Heart right ventricle (tissue), 16 donors: ENCODE measurements at regions not wholly inside any gene's neighbourhood (a gene's known extent, or its start where the extent isn't known, plus 50 kb on each side); places are given as distances from the start of the nearest gene placed in this dataset.

Source experiments
- ATAC-seq, 8 donors: fragments of 200-7000 bp; cut with Tn5 transposase; one replicate each; pipeline ENCODE4 v1.9.1; 2020; ENCODE audit warnings: mild to moderate bottlenecking in 8 of 8, moderate library complexity in 8 of 8, moderate number of reproducible peaks in 1 of 8
- DNase-seq, 2 donors: peaks; one replicate each; pipeline ENCODE4 v3.0.0-alpha.2; 2020
- H3K27ac ChIP-seq, 10 donors: fragments of 200-600 bp; sonication (generic) in 2 of 10; one replicate each; pipeline versions ENCODE4 v1.5.0 to v1.8.0; 2020 to 2022; ENCODE audit warnings: mild to moderate bottlenecking in 3 of 10
- H3K27me3 ChIP-seq, 7 donors: fragments of 200-600 bp; one replicate each; pipeline ENCODE4 v1.8.0; 2021 to 2022; ENCODE audit warnings: mild to moderate bottlenecking in 2 of 7
- H3K36me3 ChIP-seq, 9 donors: fragments of 200-600 bp; sonication (generic) in 1 of 9; one replicate each; pipeline versions ENCODE4 v1.5.0 to v1.8.0; 2020 to 2022; ENCODE audit warnings: mild to moderate bottlenecking in 2 of 9
- H3K4me1 ChIP-seq, 9 donors: fragments of 200-600 bp; sonication (generic) in 1 of 9; one replicate each; pipeline versions ENCODE4 v1.5.0 to v1.8.0; 2020 to 2022; ENCODE audit warnings: mild to moderate bottlenecking in 4 of 9
- H3K4me3 ChIP-seq, 10 donors: fragments of 200-600 bp; sonication (generic) in 2 of 10; one replicate each; pipeline versions ENCODE4 v1.5.0 to v1.8.0; 2020 to 2022; ENCODE audit warnings: mild to moderate bottlenecking in 7 of 10, moderate library complexity in 2 of 10
- H3K9me3 ChIP-seq, 11 donors: fragments of 200-600 bp in 10 of 11; sonication (generic) in 2 of 11; one replicate each; pipeline versions ENCODE4 v1.5.0 to v1.8.0; 2013 to 2022; ENCODE audit warnings: mild to moderate bottlenecking in 2 of 11, control low read depth in 1 of 11, moderate library complexity in 1 of 11
- WGBS, 2 donors: extraction: QIAGEN DNeasy Blood & Tissue Kit; methylation state at CpG; one replicate each; pipeline ENCODE4 v1.1.7; 2013; ENCODE audit warnings: inconsistent platforms in 1 of 2; 5-methylcytosine and 5-hydroxymethylcytosine counted together
- intact Hi-C, 10 donors: fragments of 100-400 bp; cut with DNase I; formaldehyde crosslinking; loops; one replicate each; pipeline versions ENCODE4 v1.11.1 to v1.14.2; 2022
- TF ChIP-seq, protein P1 (sequence below), 9 donors: fragments of 200-600 bp; sonication (generic) in 2 of 9; IDR thresholded peaks; one replicate each; pipeline versions ENCODE4 v1.5.0 to v1.8.0; 2021 to 2022; ENCODE audit warnings: antibody characterized with exemption in 9 of 9, mild to moderate bottlenecking in 5 of 9, moderate library complexity in 1 of 9
- donor health status: Arrhythmogenic right ventricular cardiomyopathy.
- donor health status: ischemic (EF 13 %, LVEDD 7.1; RV severe dilation, severe dysfunction).
- donor health status: healthy with polysubstance abuse.
- donor health status: DM: no; HTN: yes; CAD: no.
- donor health status: DM: no; HTN: no; CAD: no.
- donor health status: ischemic (EF 25% LVEDD 6.9; RV normal size, moderate dysfunction).
- donor health status: ischemic (EF 25% LVEDD 5.7; RV mildly dilated, moderate dysfunction).
- donor health status: healthy.
- donor health status: DM: yes; HTN: yes; CAD: no.
- donor health status: Ischemic cardiomyopathy.
- donor health status: ischemic (EF 35%, LVEDD 5.7; RV mildly dilated, moderate dysfunction).
- donor health status: nonischemic (EF 11% LVEDD 7.7; RV severe dilation, severe dysfunction).
- donor health status: DM: yes; HTN: yes; CAD: no.
- donor health status: PGD.
- donor health status: ischemic (EF 29% LVEDD 5.4; RV normal size, mild dysfunction).
- donor health status: nonischemic (EF 23%, LVEDD 6.1; RV moderate dilation, normal function).

DNA sequence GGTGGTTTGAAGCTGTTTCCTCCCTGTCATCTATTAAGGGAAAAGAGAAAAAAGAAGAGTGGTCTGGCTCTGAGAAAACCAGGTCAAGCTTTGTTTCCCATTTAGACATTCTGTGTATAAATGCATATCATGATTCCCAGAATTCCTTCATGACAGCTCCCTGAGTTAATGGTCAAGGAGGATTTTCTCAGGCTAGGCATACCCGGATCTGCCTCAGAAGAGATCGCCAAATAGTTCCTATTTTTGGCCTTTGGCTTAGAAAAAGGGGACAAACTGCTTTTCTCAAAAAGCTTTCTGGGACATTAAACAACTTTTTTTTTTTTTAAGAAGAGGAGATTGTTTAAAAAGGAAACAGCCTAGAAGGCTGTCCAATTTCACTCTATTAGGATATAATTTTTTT lies 53.5 kb upstream of the PIP4K2A start:
- 62 to 69% methylated on average over 2 of the region's 2 CpGs for WGBS, 2 donors
- ATAC-seq (peak in 3 of 8 donors; percentile 39 to 75 (median 61)), DNase-seq (no peak)
- peaks cover 0 to 9% (median 0%) of the 10 kb centered on the region in 11 donors for H3K9me3 ChIP-seq
- H3K4me1 ChIP-seq: peaks cover 0 to 37% (median 17%) of the 10 kb centered on the region in 9 donors
- H3K36me3 ChIP-seq: no peaks in the 10 kb centered on the region
- TF ChIP-seq, protein P1, sequence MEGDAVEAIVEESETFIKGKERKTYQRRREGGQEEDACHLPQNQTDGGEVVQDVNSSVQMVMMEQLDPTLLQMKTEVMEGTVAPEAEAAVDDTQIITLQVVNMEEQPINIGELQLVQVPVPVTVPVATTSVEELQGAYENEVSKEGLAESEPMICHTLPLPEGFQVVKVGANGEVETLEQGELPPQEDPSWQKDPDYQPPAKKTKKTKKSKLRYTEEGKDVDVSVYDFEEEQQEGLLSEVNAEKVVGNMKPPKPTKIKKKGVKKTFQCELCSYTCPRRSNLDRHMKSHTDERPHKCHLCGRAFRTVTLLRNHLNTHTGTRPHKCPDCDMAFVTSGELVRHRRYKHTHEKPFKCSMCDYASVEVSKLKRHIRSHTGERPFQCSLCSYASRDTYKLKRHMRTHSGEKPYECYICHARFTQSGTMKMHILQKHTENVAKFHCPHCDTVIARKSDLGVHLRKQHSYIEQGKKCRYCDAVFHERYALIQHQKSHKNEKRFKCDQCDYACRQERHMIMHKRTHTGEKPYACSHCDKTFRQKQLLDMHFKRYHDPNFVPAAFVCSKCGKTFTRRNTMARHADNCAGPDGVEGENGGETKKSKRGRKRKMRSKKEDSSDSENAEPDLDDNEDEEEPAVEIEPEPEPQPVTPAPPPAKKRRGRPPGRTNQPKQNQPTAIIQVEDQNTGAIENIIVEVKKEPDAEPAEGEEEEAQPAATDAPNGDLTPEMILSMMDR (IDR thresholded peaks at IDR 0.05): no peak
- H3K27me3 ChIP-seq: no peaks in the 10 kb centered on the region
- H3K27ac ChIP-seq: peak overlapping the region in 5 of 10 donors; percentile 2 to 19 (median 2)
- no peak overlapping the region for H3K4me3 ChIP-seq
- intact Hi-C loops: loop anchor here in 1 of 10 donors (10.0 kb wide), 1 partner anchor 217 kb away; no protein-coding TSS in a partner anchor

DNA sequence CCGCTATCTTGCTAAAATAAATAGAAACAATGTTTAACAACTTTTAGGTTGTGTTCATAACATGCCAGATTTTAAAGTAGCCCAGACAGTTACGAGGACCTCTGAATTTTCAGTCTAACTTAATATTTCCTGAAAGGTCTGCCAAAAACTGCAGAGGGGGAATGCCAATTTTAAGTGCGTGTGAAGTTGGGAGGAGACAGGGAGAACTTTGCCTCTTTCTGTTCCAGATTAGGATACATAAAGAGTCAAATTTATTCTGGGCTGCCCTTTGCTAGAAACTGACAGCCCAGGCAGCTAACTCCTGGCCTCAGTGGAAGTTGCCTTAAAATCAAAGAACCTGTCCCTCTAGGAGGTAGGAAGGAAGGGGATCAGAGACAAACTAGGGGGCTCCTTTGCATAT lies 52.3 kb upstream of the PIP4K2A start:
- intact Hi-C loops: loop anchor here in 1 of 10 donors (10.0 kb wide), 1 partner anchor 218 kb away; no protein-coding TSS in a partner anchor
- DNase-seq: no peak
- 38 to 57% methylated on average over 3 of the region's 3 CpGs for WGBS, 2 donors
- Histone ChIP-seq H3K4me1 (peaks cover 0 to 37% (median 17%) of the 10 kb centered on the region in 9 donors), H3K27me3 (no peaks in the 10 kb centered on the region), H3K36me3 (no peaks in the 10 kb centered on the region), H3K9me3 (peaks cover 0 to 9% (median 0%) of the 10 kb centered on the region in 11 donors), H3K4me3 (no peak overlapping the region), H3K27ac (peak overlapping the region in 4 of 10 donors; percentile 3 to 23 (median 11))
- TF ChIP-seq, protein P1 (IDR thresholded peaks at IDR 0.05): no peak
- peak in 6 of 8 donors; percentile 17 to 70 (median 44) for ATAC-seq

DNA sequence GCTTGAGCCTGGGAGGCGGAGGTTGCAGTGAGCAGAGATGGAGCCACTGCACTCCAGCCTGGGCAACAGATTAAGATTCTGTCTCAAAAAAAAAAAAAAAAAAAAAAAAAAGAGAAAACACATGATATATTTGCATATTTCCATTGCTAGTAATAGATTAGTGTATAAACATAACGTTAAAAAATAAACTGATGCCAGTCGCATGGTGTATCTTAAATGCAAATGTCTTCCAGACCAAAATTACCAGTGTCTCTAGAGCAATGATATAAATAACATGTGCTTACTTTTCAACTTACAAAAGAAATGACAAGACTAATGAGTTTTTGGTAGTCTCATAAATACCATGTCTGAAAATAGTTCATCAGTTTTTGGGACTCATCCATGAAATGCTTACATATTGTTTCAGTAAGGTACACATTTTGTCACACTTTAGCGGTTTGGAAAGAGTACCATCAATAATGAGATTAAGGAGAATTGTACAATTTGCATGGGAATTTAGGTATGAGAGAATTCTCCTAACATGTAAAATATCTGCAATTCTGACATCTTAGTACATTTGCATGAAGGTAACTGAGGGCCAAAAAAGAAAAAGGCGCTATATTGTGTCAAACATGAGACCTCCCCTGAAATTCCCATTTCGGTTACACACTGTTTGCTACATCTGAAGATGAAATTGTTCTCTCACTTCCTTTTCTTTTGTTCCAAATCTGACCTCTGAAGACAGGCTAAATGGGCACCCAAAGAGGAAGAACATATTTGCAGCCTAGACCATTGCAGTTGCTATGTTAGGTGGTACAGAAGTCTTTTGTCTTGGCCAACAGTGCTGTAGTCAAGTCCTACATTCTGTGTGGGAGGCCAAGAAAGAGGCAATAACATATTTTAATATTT lies 51.5 kb upstream of the PIP4K2A start:
- 87 to 88% methylated on average over 6 of the region's 6 CpGs for WGBS, 2 donors
- Histone ChIP-seq H3K27ac (peak overlapping the region in 3 of 10 donors; percentile 3 to 12 (median 10)), H3K4me3 (no peak overlapping the region), H3K27me3 (no peaks in the 10 kb centered on the region), H3K36me3 (no peaks in the 10 kb centered on the region), H3K9me3 (peaks cover 0 to 9% (median 0%) of the 10 kb centered on the region in 11 donors), H3K4me1 (peaks cover 0 to 37% (median 17%) of the 10 kb centered on the region in 9 donors)
- DNase-seq: no peak
- peak in 3 of 8 donors; percentile 20 to 38 (median 29) for ATAC-seq
- TF ChIP-seq, protein P1 (IDR thresholded peaks at IDR 0.05): no peak
- intact Hi-C loops: loop anchor here in 1 of 10 donors (10.0 kb wide), 1 partner anchor 219 kb away; no protein-coding TSS in a partner anchor

DNA sequence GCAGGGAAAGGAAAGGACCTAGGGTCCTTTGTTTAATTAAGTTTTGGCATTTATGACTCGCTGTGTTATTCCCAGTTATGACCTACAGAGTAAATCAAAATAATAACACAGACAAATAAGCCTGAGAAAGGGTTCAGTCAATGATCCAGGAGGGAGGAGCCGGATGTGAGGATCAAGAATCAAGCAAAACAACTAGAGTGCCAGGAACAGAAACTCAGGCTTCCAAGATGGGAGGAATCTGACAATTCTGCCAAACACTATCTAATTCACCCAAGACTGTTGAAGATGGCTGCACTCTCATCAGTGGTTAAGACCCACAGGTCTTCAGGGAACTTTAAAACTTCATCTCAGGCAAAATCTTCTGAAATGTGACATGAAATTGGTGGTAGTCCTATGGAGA lies 50.3 kb upstream of the PIP4K2A start:
- H3K27ac ChIP-seq: peak overlapping the region in 1 of 10 donors; percentile 33
- TF ChIP-seq, protein P1 (IDR thresholded peaks at IDR 0.05): no peak
- no peaks in the 10 kb centered on the region for H3K36me3 ChIP-seq
- DNase-seq: no peak
- WGBS, 2 donors: 71 to 90% methylated on average over 2 of the region's 2 CpGs
- peaks cover 0 to 9% (median 0%) of the 10 kb centered on the region in 11 donors for H3K9me3 ChIP-seq
- H3K27me3 ChIP-seq: no peaks in the 10 kb centered on the region
- no peak overlapping the region for H3K4me3 ChIP-seq
- peak in 3 of 8 donors; percentile 29 to 56 (median 51) for ATAC-seq
- H3K4me1 ChIP-seq: peaks cover 0 to 37% (median 17%) of the 10 kb centered on the region in 9 donors
- intact Hi-C loops: loop anchor here in 1 of 10 donors (10.0 kb wide), 1 partner anchor 220 kb away; no protein-coding TSS in a partner anchor
